ENCODE measurements at regions not wholly inside any gene's neighbourhood (a gene's known extent, or its start where the extent isn't known, plus 50 kb on each side); places are given as distances from the start of the nearest gene placed in this dataset.

- Histone ChIP-seq H2BK120ac (ENCODE audit: low read depth, low read length) (no peak overlapping the region), H3K4me3 (ENCODE audit: low read length in 2 of 2) (no peak overlapping the region), H3K9me3 (replicated peaks in 1 of 2; ENCODE audit: control insufficient read depth in 2 of 2, insufficient read depth in 1 of 2, low read depth in 1 of 2, low read length in 2 of 2) (no peaks in the 10 kb centered on the region), H3K79me1 (ENCODE audit: low read depth, low read length) (no peaks in the 10 kb centered on the region), H3K4me2 (ENCODE audit: insufficient read depth, low read length, poor library complexity, severe bottlenecking) (no peak overlapping the region), H3K4me1 (ENCODE audit: control insufficient read depth in 2 of 2, insufficient read depth in 1 of 2, low read depth in 1 of 2, low read length in 2 of 2) (no peaks in the 10 kb centered on the region), H4K8ac (ENCODE audit: low read depth, low read length) (no peak overlapping the region), H4K91ac (ENCODE audit: low read depth, low read length, poor library complexity) (no peak overlapping the region), H2BK12ac (ENCODE audit: low read length) (no peak overlapping the region), H3K14ac (ENCODE audit: low read length) (no peak overlapping the region), H3K27ac (replicated peaks; ENCODE audit: low read length) (no peak overlapping the region), H2AK5ac (ENCODE audit: low read depth, low read length) (no peak overlapping the region), H3K18ac (ENCODE audit: low read length) (no peak overlapping the region), H2AFZ (ENCODE audit: low read length) (no peak overlapping the region), H2BK15ac (ENCODE audit: low read length) (no peak overlapping the region), H3K23ac (ENCODE audit: low read depth, low read length, poor library complexity) (no peak overlapping the region), H3K9ac (ENCODE audit: low read depth, low read length, poor library complexity) (no peak overlapping the region), H3K36me3 (replicated peaks in 1 of 2; ENCODE audit: control insufficient read depth in 2 of 2, insufficient read depth in 2 of 2, low read length in 2 of 2) (no peaks in the 10 kb centered on the region), H3K4ac (ENCODE audit: low read length) (no peak overlapping the region), H2BK5ac (ENCODE audit: low read length) (no peak overlapping the region), H3K27me3 (ENCODE audit: control insufficient read depth in 3 of 3, insufficient read depth in 3 of 3, low read depth in 1 of 3, low read length in 3 of 3) (no peaks in the 10 kb centered on the region)
- no CpG with 5 or more reads among the region's 2 CpGs for WGBS, 2 donors (ENCODE audit: extremely low coverage in 2 of 2, insufficient read length in 2 of 2, insufficient replicate concordance in 1 of 2)
- DNase-seq (ENCODE audit: low spot score) = no peak
These were observed 1686.2 kb downstream of the SLITRK1 start for GRCh38 chr13:82196087-82196486.

- no peak overlapping the region for H2BK15ac ChIP-seq (ENCODE audit: low read length)
- H3K23ac ChIP-seq (ENCODE audit: low read depth, low read length, poor library complexity) = no peak overlapping the region
- H2BK120ac ChIP-seq (ENCODE audit: low read depth, low read length) = no peak overlapping the region
- H3K4me1 ChIP-seq (ENCODE audit: control insufficient read depth in 2 of 2, insufficient read depth in 1 of 2, low read depth in 1 of 2, low read length in 2 of 2) = no peaks in the 10 kb centered on the region
- H3K4ac ChIP-seq (ENCODE audit: low read length) = no peak overlapping the region
- no peak overlapping the region for H4K91ac ChIP-seq (ENCODE audit: low read depth, low read length, poor library complexity)
- H2BK12ac ChIP-seq (ENCODE audit: low read length) = no peak overlapping the region
- no peak overlapping the region for H3K4me3 ChIP-seq (ENCODE audit: low read length in 2 of 2)
- no peaks in the 10 kb centered on the region for H3K79me1 ChIP-seq (ENCODE audit: low read depth, low read length)
- no peak overlapping the region for H4K8ac ChIP-seq (ENCODE audit: low read depth, low read length)
- H3K4me2 ChIP-seq (ENCODE audit: insufficient read depth, low read length, poor library complexity, severe bottlenecking) = no peak overlapping the region
- H2AK5ac ChIP-seq (ENCODE audit: low read depth, low read length) = no peak overlapping the region
- H3K27me3 ChIP-seq (ENCODE audit: control insufficient read depth in 3 of 3, insufficient read depth in 3 of 3, low read depth in 1 of 3, low read length in 3 of 3) = no peaks in the 10 kb centered on the region
- no peaks in the 10 kb centered on the region for H3K36me3 ChIP-seq (replicated peaks in 1 of 2; ENCODE audit: control insufficient read depth in 2 of 2, insufficient read depth in 2 of 2, low read length in 2 of 2)
- no peak for DNase-seq (ENCODE audit: low spot score)
- H2BK5ac ChIP-seq (ENCODE audit: low read length) = no peak overlapping the region
- WGBS, 2 donors (ENCODE audit: extremely low coverage in 2 of 2, insufficient read length in 2 of 2, insufficient replicate concordance in 1 of 2) = no CpG with 5 or more reads among the region's 1 CpG
- H2AFZ ChIP-seq (ENCODE audit: low read length) = no peak overlapping the region
- H3K27ac ChIP-seq (replicated peaks; ENCODE audit: low read length) = no peak overlapping the region
- H3K9me3 ChIP-seq (replicated peaks in 1 of 2; ENCODE audit: control insufficient read depth in 2 of 2, insufficient read depth in 1 of 2, low read depth in 1 of 2, low read length in 2 of 2) = no peaks in the 10 kb centered on the region
- no peak overlapping the region for H3K14ac ChIP-seq (ENCODE audit: low read length)
- H3K9ac ChIP-seq (ENCODE audit: low read depth, low read length, poor library complexity) = no peak overlapping the region
- H3K18ac ChIP-seq (ENCODE audit: low read length) = no peak overlapping the region
These were observed 1695.0 kb downstream of the SLITRK1 start for GRCh38 chr13:82187227-82187626.

GRCh38 chr13:82176751-82177150, 1705.5 kb downstream of the SLITRK1 start:
- no peak overlapping the region for H3K14ac ChIP-seq (ENCODE audit: low read length)

GRCh38 chr13:82165396-82166174, 1716.7 kb downstream of the SLITRK1 start:
- Histone ChIP-seq H3K79me1 (ENCODE audit: low read depth, low read length) (no peaks in the 10 kb centered on the region), H3K27ac (replicated peaks; ENCODE audit: low read length) (no peak overlapping the region), H2BK120ac (ENCODE audit: low read depth, low read length) (no peak overlapping the region), H3K4ac (ENCODE audit: low read length) (no peak overlapping the region), H2BK12ac (ENCODE audit: low read length) (no peak overlapping the region), H4K91ac (ENCODE audit: low read depth, low read length, poor library complexity) (no peak overlapping the region), H3K27me3 (ENCODE audit: control insufficient read depth in 3 of 3, insufficient read depth in 3 of 3, low read depth in 1 of 3, low read length in 3 of 3) (no peaks in the 10 kb centered on the region), H2BK15ac (ENCODE audit: low read length) (no peak overlapping the region), H2AFZ (ENCODE audit: low read length) (peak overlapping the region; percentile 59), H3K4me2 (ENCODE audit: insufficient read depth, low read length, poor library complexity, severe bottlenecking) (no peak overlapping the region), H3K23ac (ENCODE audit: low read depth, low read length, poor library complexity) (no peak overlapping the region), H3K36me3 (replicated peaks in 1 of 2; ENCODE audit: control insufficient read depth in 2 of 2, insufficient read depth in 2 of 2, low read length in 2 of 2) (no peaks in the 10 kb centered on the region), H4K8ac (ENCODE audit: low read depth, low read length) (peak overlapping the region; percentile 65), H3K4me3 (ENCODE audit: low read length in 2 of 2) (peak overlapping the region in 1 of 2 donors; percentile 42), H3K9ac (ENCODE audit: low read depth, low read length, poor library complexity) (no peak overlapping the region), H2AK5ac (ENCODE audit: low read depth, low read length) (no peak overlapping the region), H3K18ac (ENCODE audit: low read length) (peak overlapping the region; percentile 17), H2BK5ac (ENCODE audit: low read length) (no peak overlapping the region), H3K9me3 (replicated peaks in 1 of 2; ENCODE audit: control insufficient read depth in 2 of 2, insufficient read depth in 1 of 2, low read depth in 1 of 2, low read length in 2 of 2) (peaks cover 0 to 2% of the 10 kb centered on the region in 2 donors), H3K4me1 (ENCODE audit: control insufficient read depth in 2 of 2, insufficient read depth in 1 of 2, low read depth in 1 of 2, low read length in 2 of 2) (no peaks in the 10 kb centered on the region), H3K14ac (ENCODE audit: low read length) (no peak overlapping the region)
- no CpG with 5 or more reads among the region's 18 CpGs for WGBS, 2 donors (ENCODE audit: extremely low coverage in 2 of 2, insufficient read length in 2 of 2, insufficient replicate concordance in 1 of 2)
- no peak for DNase-seq (ENCODE audit: low spot score)

More at GRCh38 chr13:82176751-82177150, 1705.5 kb downstream of the SLITRK1 start:
- H3K23ac ChIP-seq (ENCODE audit: low read depth, low read length, poor library complexity) = no peak overlapping the region
- H3K4me2 ChIP-seq (ENCODE audit: insufficient read depth, low read length, poor library complexity, severe bottlenecking) = no peak overlapping the region
- H2BK120ac ChIP-seq (ENCODE audit: low read depth, low read length) = no peak overlapping the region
- no peak overlapping the region for H2AFZ ChIP-seq (ENCODE audit: low read length)
- H2BK15ac ChIP-seq (ENCODE audit: low read length) = no peak overlapping the region
- no peak overlapping the region for H3K27ac ChIP-seq (replicated peaks; ENCODE audit: low read length)
- H2BK5ac ChIP-seq (ENCODE audit: low read length) = no peak overlapping the region
- H3K4me3 ChIP-seq (ENCODE audit: low read length in 2 of 2) = no peak overlapping the region
- H3K9ac ChIP-seq (ENCODE audit: low read depth, low read length, poor library complexity) = no peak overlapping the region
- no peaks in the 10 kb centered on the region for H3K36me3 ChIP-seq (replicated peaks in 1 of 2; ENCODE audit: control insufficient read depth in 2 of 2, insufficient read depth in 2 of 2, low read length in 2 of 2)
- H3K4ac ChIP-seq (ENCODE audit: low read length) = no peak overlapping the region
- H2AK5ac ChIP-seq (ENCODE audit: low read depth, low read length) = no peak overlapping the region
- no peaks in the 10 kb centered on the region for H3K27me3 ChIP-seq (ENCODE audit: control insufficient read depth in 3 of 3, insufficient read depth in 3 of 3, low read depth in 1 of 3, low read length in 3 of 3)
- no peak overlapping the region for H4K8ac ChIP-seq (ENCODE audit: low read depth, low read length)
- no peak overlapping the region for H4K91ac ChIP-seq (ENCODE audit: low read depth, low read length, poor library complexity)
- H3K4me1 ChIP-seq (ENCODE audit: control insufficient read depth in 2 of 2, insufficient read depth in 1 of 2, low read depth in 1 of 2, low read length in 2 of 2) = no peaks in the 10 kb centered on the region
- no peaks in the 10 kb centered on the region for H3K9me3 ChIP-seq (replicated peaks in 1 of 2; ENCODE audit: control insufficient read depth in 2 of 2, insufficient read depth in 1 of 2, low read depth in 1 of 2, low read length in 2 of 2)
- no peak overlapping the region for H2BK12ac ChIP-seq (ENCODE audit: low read length)
- no peak overlapping the region for H3K18ac ChIP-seq (ENCODE audit: low read length)
- H3K79me1 ChIP-seq (ENCODE audit: low read depth, low read length) = no peaks in the 10 kb centered on the region
- DNase-seq (ENCODE audit: low spot score) = no peak

Data from neuronal stem cell (in vitro differentiated cells).